Ammon's horn (tissue), 1 donor: ENCODE measurements at regions not wholly inside any gene's neighbourhood (a gene's known extent, or its start where the extent isn't known, plus 50 kb on each side); places are given as distances from the start of the nearest gene placed in this dataset.
"Not testable (repeated sequence)": the region's sequence is repeated elsewhere in the genome, so short reads cannot be mapped to it uniquely, and the experiment has no call there.

Source experiments
- DNase-seq: peaks from one replicate; pipeline ENCODE4 v3.0.0-alpha.2; 2016; ENCODE audit warnings: low spot score

- no peak for DNase-seq
These were observed 196.9 kb upstream of the CNTNAP2 start for GRCh38 chr7:145919712-145920111.

- no peak for DNase-seq
These were observed 199.8 kb upstream of the CNTNAP2 start for GRCh38 chr7:145916776-145917175.

GRCh38 chr7:145915679-145916078, 200.9 kb upstream of the CNTNAP2 start:
- DNase-seq = no peak

GRCh38 chr7:145909991-145910513, 206.5 kb upstream of the CNTNAP2 start:
- no peak for DNase-seq

GRCh38 chr7:145903658-145904057, 212.9 kb upstream of the CNTNAP2 start:
- DNase-seq = no peak

DNA sequence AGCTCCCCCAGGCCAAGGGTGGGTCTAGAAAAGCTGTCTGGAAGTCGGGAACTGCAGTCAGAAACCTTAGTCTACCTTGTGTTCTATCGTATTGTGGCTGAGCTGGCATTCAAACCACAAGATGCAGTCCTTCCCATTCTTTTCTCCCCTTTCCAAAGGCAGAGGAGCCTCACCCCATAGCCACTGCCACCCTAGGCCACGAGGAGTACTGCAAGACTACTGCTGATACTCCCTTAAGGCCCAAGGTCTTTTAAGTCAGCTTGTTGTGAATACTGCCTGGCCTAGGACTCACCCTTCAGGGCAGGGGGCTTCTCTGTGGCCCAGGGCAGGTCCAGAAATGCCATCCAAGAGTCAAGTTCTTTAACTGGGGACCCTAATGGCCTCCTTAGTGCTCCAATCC, 214.5 kb upstream of the CNTNAP2 start:
- DNase-seq = no peak

GRCh38 chr7:145899938-145900337, 216.7 kb upstream of the CNTNAP2 start:
- DNase-seq = no peak

- no peak for DNase-seq
These were observed 222.6 kb upstream of the CNTNAP2 start for GRCh38 chr7:145893925-145894535.

DNA sequence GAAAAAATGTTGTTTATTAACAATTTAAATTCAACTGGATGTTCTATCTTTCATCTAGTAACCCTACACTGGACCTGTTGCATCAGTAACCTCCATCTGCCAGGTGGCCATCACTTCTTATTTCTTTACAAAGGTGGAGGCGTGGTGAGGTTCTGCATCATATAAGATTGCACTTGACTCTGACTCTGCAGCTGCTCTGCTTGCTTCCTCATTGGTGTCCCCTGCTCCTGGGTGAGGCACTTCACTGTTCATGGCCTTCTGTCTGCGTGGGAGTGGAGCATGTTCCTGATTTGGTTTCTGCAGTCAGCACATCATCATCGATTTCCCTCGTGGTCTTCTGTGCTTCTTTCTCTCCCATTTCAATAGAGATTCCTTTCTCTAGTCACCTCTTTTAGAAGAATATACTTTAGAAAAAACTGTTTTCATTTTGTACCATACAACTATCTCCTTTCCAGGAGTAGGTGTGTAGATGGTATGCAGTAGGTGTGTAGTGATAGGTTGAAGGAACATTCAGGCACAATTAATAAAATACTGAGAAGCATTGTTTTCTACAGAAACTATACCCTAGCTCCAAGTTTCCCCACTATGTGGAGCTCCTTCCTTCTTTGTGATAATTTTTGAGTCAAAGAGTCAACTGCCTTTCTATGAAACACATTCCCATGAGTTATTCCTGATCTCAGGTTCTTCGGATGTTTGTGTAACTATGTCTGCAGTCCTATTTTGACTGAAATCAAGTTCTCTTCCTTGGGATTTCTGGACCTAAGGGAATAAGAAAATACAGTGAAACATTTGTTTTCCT, 231.7 kb upstream of the CNTNAP2 start:
- DNase-seq = no peak

DNA sequence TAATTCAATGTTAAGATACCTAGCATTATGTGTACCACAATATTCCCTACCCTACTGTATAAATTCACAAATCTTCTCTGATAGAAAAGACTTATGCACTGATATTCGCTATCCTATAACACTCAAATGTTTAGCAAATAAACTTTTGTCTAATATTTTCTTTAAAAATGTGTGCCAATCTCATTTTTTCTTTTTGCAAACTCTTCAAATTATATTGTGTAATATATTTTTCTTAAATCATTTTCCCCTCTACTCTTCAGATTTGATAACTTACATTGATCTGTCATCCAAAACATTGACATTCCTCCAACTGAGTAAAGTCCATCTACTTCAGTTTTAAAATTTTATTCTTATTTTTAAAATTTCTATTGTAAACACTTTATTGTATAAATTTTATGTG, 240.2 kb upstream of the CNTNAP2 start:
- DNase-seq = no peak

DNA sequence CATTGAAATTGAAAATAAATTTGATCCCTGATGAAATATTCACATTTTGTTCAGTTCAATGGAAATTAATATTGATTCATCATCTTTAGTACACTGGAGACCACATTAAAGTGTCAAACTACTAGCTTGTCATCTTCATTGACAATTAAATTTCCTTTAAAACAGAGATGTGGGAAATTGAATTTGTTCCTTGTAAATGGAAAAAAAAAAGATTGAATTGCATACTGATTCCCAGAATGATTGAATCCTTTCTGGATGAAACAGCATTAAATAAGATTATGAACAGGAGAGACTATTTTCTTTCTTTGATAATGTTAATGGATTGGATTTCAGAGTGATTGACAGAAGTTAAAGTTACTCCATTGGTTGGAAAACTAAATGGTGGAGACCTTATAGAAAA, 241.3 kb upstream of the CNTNAP2 start:
- DNase-seq = no peak

- DNase-seq = no peak
These were observed 247.7 kb upstream of the CNTNAP2 start for GRCh38 chr7:145868935-145869334.

DNA sequence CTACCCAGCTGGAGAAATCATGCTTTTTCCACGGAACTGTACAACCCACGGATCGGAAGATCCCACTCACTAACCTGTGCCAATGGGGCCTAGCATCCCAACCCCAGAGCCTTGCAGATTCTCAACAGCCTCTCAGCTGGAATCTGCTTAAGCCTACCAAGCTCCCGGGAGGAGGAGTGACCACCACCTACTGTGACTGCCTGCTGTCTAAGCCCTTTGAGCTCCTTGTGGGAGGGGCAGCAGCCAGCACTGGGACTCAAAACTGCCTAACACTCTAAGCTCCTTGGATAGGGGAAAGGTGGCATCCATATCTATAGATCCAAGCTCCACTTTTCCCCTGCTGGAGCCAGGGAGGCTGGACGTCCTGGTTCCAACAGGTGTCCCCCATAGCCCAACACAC, 254.4 kb upstream of the CNTNAP2 start:
- no peak for DNase-seq

DNA sequence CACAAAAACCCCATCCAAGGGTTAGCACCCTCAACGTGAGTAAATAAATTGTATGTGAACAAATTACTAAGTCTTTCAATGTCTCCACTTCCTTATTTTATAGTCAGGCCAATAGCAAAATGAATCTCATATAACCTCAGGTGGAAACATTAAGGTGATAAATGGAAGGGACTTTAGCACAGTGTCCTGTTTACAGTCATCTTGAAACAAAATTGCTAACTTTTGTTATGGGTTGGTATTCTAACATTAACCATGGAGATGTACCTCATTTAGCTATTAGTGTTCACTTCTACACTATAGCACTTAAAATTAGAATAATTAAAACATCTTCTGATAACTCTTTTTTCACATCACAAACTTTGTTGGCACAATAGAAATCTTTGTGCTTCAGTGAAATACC, 255.8 kb upstream of the CNTNAP2 start:
- DNase-seq = no peak

DNA sequence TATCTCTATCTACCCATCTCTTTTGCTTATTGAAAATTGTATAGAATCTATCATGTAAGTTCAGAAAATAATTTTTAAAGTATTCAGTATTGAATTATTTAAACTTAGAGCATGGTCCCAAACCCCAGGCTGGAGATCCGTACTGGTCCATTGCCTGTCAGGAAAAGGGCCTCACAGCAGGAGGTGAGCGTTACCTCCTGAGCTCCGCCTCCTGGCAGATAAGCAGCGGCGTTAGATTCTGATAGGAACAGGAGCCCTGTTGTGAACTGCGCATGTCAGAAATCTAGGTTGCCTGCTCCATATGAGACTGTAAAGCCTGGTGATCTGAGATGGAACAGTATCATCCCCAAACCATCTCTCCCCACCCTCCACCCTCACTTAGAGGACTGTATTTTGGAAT, 266.0 kb upstream of the CNTNAP2 start:
- DNase-seq = no peak

GRCh38 chr7:145848691-145849090, 267.9 kb upstream of the CNTNAP2 start:
- no peak for DNase-seq

GRCh38 chr7:145845345-145845744, 271.3 kb upstream of the CNTNAP2 start:
- no peak for DNase-seq

DNA sequence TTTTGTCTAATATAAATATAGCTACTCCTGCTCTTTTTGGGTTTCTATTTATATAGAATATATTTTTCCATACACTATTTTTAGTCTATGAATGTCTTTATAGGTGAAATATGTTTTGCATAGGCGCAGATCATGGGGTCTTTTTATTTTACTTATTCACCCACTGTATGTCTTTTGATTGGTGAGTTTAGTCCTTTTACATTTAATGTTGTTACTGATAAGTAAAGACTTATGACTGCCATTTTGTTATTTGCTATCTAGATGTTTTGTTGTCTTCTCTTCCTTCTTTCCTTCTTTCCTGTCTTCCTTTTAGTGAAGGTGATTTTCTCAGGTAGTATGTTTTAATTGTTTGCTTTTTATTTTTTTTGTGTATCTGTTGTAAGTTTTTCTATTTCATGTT, 276.8 kb upstream of the CNTNAP2 start:
- no peak for DNase-seq

DNA sequence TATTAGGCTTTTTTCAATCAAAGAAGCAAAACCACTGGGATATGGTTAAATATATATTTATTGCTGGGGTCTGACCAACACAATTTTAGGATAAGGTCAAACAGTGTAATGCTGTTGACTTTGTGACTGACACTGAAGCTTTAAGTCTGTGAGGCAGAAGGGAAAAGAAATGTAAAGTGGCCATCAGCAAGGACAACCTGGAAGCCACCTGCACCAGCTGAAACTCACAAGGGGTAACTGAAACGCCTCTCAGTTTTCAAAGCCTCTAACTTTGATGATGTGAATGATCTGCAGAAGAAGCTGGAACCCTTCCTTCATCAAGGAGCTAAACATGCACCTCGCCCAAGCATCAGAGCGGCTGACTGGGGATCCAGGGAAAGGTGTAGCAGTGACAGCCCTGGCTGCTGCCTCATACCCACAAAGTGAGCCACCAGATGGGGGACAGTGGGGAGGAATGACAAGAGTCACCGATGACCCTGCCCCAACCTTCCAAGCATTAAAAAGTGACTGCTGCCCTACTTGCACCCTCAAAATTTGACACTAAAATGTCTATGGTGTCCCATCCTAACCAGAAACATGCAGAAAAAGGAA, 284.9 kb upstream of the CNTNAP2 start:
- DNase-seq = no peak

GRCh38 chr7:145817687-145818086, 298.9 kb upstream of the CNTNAP2 start:
- no peak for DNase-seq

DNA sequence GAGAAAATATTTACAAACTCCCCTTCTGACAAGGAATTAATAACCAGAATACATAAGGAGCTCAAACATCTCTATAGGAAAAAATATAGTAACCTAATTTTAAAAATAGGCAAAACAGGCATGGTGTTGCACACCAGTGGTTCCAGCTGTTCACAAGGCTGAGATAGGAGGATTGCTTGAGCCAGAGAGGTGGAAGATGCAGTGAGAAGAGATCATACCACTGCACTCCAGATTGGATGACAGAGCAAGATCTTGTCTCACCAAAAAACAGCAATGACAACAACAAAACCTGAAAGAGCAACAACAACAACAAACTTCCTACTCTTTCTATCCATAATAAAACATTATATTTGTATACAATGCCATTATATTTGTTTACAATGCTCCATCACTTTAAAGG, 304.4 kb upstream of the CNTNAP2 start:
- no peak for DNase-seq

DNA sequence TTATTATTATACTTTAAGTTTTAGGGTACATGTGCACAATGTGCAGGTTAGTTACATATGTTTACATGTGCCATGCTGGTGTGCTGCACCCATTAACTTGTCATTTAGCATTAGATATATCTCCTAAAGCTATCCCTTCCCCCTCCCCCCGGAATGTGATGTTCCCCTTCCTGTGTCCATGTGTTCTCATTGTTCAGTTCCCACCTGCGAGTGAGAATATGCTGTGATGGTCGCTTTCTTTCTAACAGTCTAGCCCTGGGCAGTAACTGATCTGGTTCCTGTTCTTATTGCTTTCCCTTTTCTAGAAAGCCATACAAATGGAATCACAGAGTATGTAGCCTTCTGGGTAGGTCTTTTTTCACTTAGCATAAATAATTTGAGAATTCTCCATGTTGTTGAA, 311.1 kb upstream of the CNTNAP2 start:
- not testable (repeated sequence) for DNase-seq

DNA sequence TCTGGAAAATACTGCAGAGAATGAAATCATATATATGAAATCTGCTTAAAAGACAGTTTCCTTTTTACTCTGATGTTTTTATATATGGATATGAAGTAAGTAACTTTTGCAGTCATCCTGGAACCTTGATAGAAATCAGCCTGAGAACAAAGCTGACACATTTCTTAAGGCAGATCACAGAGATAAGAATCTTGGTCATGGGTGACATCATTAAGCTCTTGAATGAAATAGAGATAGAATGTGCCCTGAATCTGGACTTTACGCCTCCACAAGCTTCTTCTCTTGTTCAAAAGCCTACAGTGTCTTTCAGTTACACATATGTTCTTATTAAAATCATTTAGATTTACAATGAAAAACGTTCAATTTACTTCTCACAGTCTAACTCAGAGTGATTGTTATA, 319.1 kb upstream of the CNTNAP2 start:
- DNase-seq = no peak
